GM12878 (cell line): ENCODE measurements at regions not wholly inside any gene's neighbourhood (a gene's known extent, or its start where the extent isn't known, plus 50 kb on each side); places are given as distances from the start of the nearest gene placed in this dataset.
A peak's percentile ranks its signal among the peaks of the same experiment; 100 is the strongest.

Source experiments
- ATAC-seq: fragments of 200-7000 bp; cut with Tn5 transposase; 3 replicates; pipeline ENCODE4 v1.9.1; 2020; ENCODE audit warnings: mild to moderate bottlenecking, moderate library complexity
- BruUV-seq: library from RNA; stranded (reverse); fragments of 400-500 nt; replicated peaks from 2 replicates; lab custom pipeline; 2021; lab: Mats Ljungman, UMichigan
- CTCF ChIA-PET: fragments of 300-600 bp; sonication (Branson Sonifier 250); formaldehyde crosslinking; extraction: SDS; loops from one replicate; lab custom pipeline; 2021; ENCODE audit warnings: inconsistent platforms; lab: Yijun Ruan, JAX
- POLR2A ChIA-PET: fragments of 350-600 bp; formaldehyde crosslinking; extraction: SDS; loops from one replicate; lab custom pipeline; 2021; ENCODE audit warnings: inconsistent platforms; lab: Charles Lee
- RAD21 ChIA-PET: fragments of 300-600 bp; sonication (Branson Sonifier 250); formaldehyde crosslinking; loops from one replicate; lab custom pipeline; 2023; ENCODE audit warnings: antibody characterized with exemption; ENCODE audit not compliant: unreplicated experiment; lab: Charles Lee
- SMC1A ChIA-PET: fragments of 300-600 bp; sonication (Branson Sonifier 250); formaldehyde crosslinking; loops from one replicate; lab custom pipeline; 2023; ENCODE audit not compliant: unreplicated experiment, uncharacterized antibody; lab: Charles Lee
- DNase-seq: peaks from one replicate; pipeline ENCODE4 v3.0.0-alpha.2; 2011; ENCODE audit warnings: low read depth, low spot score
- FAIRE-seq: peaks from 3 replicates; lab custom pipeline; 2011; peaks lifted over from hg19 to GRCh38; lab: Jason Lieb, UNC
- H2AFZ ChIP-seq: 2 replicates; pipeline ENCODE4 v1.6.0; 2011; ENCODE audit warnings: low read depth, low read length, control low read depth; ENCODE audit not compliant: control insufficient read depth
- H3K27ac ChIP-seq: 2 replicates; pipeline ENCODE4 v1.5.1; 2011; ENCODE audit warnings: control low read depth; ENCODE audit not compliant: control insufficient read depth, insufficient read depth
- H3K27me3 ChIP-seq, 2 experiments: replicated peaks in 1 of 2; 2 replicates each; pipeline versions ENCODE4 v1.6.0 to v1.6.1; 2011; ENCODE audit warnings: low read length in 1 of 2; ENCODE audit not compliant: control insufficient read depth in 2 of 2, insufficient read depth in 2 of 2
- H3K36me3 ChIP-seq, 2 experiments: 2 replicates each; pipeline ENCODE4 v1.5.1; 2011; ENCODE audit warnings: low read length in 1 of 2; ENCODE audit not compliant: control insufficient read depth in 2 of 2, insufficient read depth in 2 of 2
- H3K4me1 ChIP-seq: 2 replicates; pipeline ENCODE4 v1.6.1; 2011; ENCODE audit warnings: mild to moderate bottlenecking, low read length, moderate library complexity, mixed read lengths; ENCODE audit not compliant: control insufficient read depth, insufficient read depth
- H3K4me2 ChIP-seq: 2 replicates; pipeline ENCODE4 v1.6.0; 2011; ENCODE audit warnings: control low read depth; ENCODE audit not compliant: control insufficient read depth, insufficient read depth
- H3K4me3 ChIP-seq: fragments of 200-600 bp; sonication (generic); 2 replicates; pipeline ENCODE4 v1.5.1; 2016
- H3K79me2 ChIP-seq: 2 replicates; pipeline ENCODE4 v1.6.0; 2011; ENCODE audit warnings: low read length; ENCODE audit not compliant: control insufficient read depth, insufficient read depth
- H3K9ac ChIP-seq: 2 replicates; pipeline ENCODE4 v1.8.0; 2011; ENCODE audit warnings: low read length, control low read depth, mixed read lengths; ENCODE audit not compliant: control insufficient read depth, insufficient read depth
- H3K9me3 ChIP-seq: replicated peaks from 3 replicates; pipeline ENCODE4 v1.5.1; 2011; ENCODE audit warnings: mild to moderate bottlenecking, low read length; ENCODE audit not compliant: control insufficient read depth, insufficient read depth
- H4K20me1 ChIP-seq: 2 replicates; pipeline ENCODE4 v1.6.0; 2011; ENCODE audit not compliant: control insufficient read depth, insufficient read depth
- BMI1 ChIP-seq: fragments of 450-650 bp; IDR thresholded peaks from 2 replicates; pipeline ENCODE4 v1.6.1; 2016; ENCODE audit warnings: mild to moderate bottlenecking, moderate library complexity, borderline replicate concordance
- ETV6 ChIP-seq, 2 experiments: fragments of 450-650 bp in 1 of 2; IDR thresholded peaks in 1 of 2; conservative IDR thresholded peaks in 1 of 2; 2 replicates each; pipeline ENCODE4 v1.6.1; 2014; ENCODE audit warnings: antibody characterized with exemption in 1 of 2, borderline replicate concordance in 1 of 2, low read depth in 1 of 2, mild to moderate bottlenecking in 1 of 2, moderate library complexity in 1 of 2
- IKZF1 ChIP-seq: fragments of 450-650 bp; conservative IDR thresholded peaks from 2 replicates; pipeline ENCODE4 v1.6.1; 2017; ENCODE audit warnings: antibody characterized with exemption, mild to moderate bottlenecking
- KAT2A ChIP-seq: conservative IDR thresholded peaks from 2 replicates; pipeline ENCODE4 v1.6.1; 2011; ENCODE audit warnings: low read depth, low read length; ENCODE audit not compliant: control insufficient read depth
- KLF5 ChIP-seq: fragments of 450-650 bp; IDR thresholded peaks from 2 replicates; pipeline ENCODE4 v1.6.1; 2014; ENCODE audit warnings: mild to moderate bottlenecking; ENCODE audit not compliant: partially characterized antibody
- MAX ChIP-seq: IDR thresholded peaks from 2 replicates; pipeline ENCODE4 v1.6.1; 2012; ENCODE audit warnings: low read depth, low read length, improper control_type of control experiment
- NFIC ChIP-seq: IDR thresholded peaks from 2 replicates; pipeline ENCODE4 v1.6.1; 2012; ENCODE audit warnings: low read depth, mild to moderate bottlenecking, inconsistent platforms, low read length, moderate library complexity
- NR2C1 ChIP-seq: fragments of 450-650 bp; IDR thresholded peaks from 2 replicates; pipeline ENCODE4 v1.6.1; 2017; ENCODE audit warnings: antibody characterized with exemption, mild to moderate bottlenecking, moderate library complexity
- PML ChIP-seq: IDR thresholded peaks from 2 replicates; pipeline ENCODE4 v1.6.1; 2012; ENCODE audit warnings: low read length, inconsistent platforms
- SMAD5 ChIP-seq: IDR thresholded peaks from 2 replicates; pipeline ENCODE4 v1.6.1; 2016; ENCODE audit warnings: antibody characterized with exemption, low read depth
- SREBF2 ChIP-seq: IDR thresholded peaks from 2 replicates; pipeline ENCODE4 v1.6.1; 2012; ENCODE audit warnings: mild to moderate bottlenecking, low read length
- ZNF217 ChIP-seq: fragments of 450-650 bp; IDR thresholded peaks from 2 replicates; pipeline ENCODE4 v1.6.1; 2017; ENCODE audit warnings: antibody characterized with exemption, mild to moderate bottlenecking
- ZNF384 ChIP-seq: IDR thresholded peaks from 2 replicates; pipeline ENCODE4 v1.6.1; 2012; ENCODE audit warnings: low read depth, mild to moderate bottlenecking, low read length, improper control_type of control experiment, borderline replicate concordance
- WGBS: methylation state at CpG from one replicate; pipeline ENCODE4 v1.1.6; 2016; ENCODE audit warnings: low lambda C conversion rate; ENCODE audit not compliant: insufficient replicate concordance, insufficient coverage; ENCODE audit errors: missing lambda C conversion rate; 5-methylcytosine and 5-hydroxymethylcytosine counted together
- in situ Hi-C: fragments of 300-500 bp; cut with MboI; formaldehyde crosslinking; loops from 9 replicates; pipeline ENCODE4 v1.14.3; 2018; ENCODE audit warnings: mixed read lengths
- intact Hi-C: fragments of 100-400 bp; cut with micrococcal nuclease; formaldehyde crosslinking; loops from one replicate; pipeline ENCODE4 v1.14.2; 2022; ENCODE audit not compliant: unreplicated experiment
- TF ChIP-seq, protein P1 (sequence below): IDR thresholded peaks from 2 replicates; pipeline ENCODE4 v1.6.1; 2011; ENCODE audit warnings: borderline replicate concordance, low read depth, mild to moderate bottlenecking, moderate library complexity, mixed read lengths, low read length; ENCODE audit not compliant: insufficient read depth; ENCODE audit errors: extremely low read length
- TF ChIP-seq, protein P2 (sequence below): IDR thresholded peaks from 2 replicates; pipeline ENCODE4 v1.6.1; 2012; ENCODE audit warnings: low read length, inconsistent platforms
- TF ChIP-seq, protein P3 (sequence below): fragments of 450-650 bp; IDR thresholded peaks from 2 replicates; pipeline ENCODE4 v1.6.1; 2017; ENCODE audit warnings: mild to moderate bottlenecking, low read depth, inconsistent platforms; ENCODE audit not compliant: poor library complexity, severe bottlenecking

GRCh38 chr2:181374781-181375675 lies 82.2 kb upstream of the ITGA4 start:
- H2AFZ ChIP-seq, result peak overlapping the region; percentile 73
- H3K9ac ChIP-seq, result 0 out of 2 replicates have a peak overlapping the region, but pooled peaks have one; percentile 10
- H3K4me1 ChIP-seq, result peaks cover 29% of the 10 kb centered on the region
- no peaks in the 10 kb centered on the region for H3K79me2 ChIP-seq
- peak; percentile 42 for DNase-seq
- peak; percentile 35 for FAIRE-seq
- H4K20me1 ChIP-seq, result no peaks in the 10 kb centered on the region
- WGBS, result under 1% methylated on average over 8 of the region's 8 CpGs
- peak overlapping the region; percentile 4; the same call in 1 of the 2 replicates for H3K4me3 ChIP-seq
- H3K27ac ChIP-seq, result peak overlapping the region; percentile 38; the same call in 1 of the 2 replicates
- ChIA-PET CTCF (interaction anchor here (0.6 to 2.4 kb wide), 14 partner anchors 9 to 340 kb away, joined by 3 to 7 read pairs (median 4); no protein-coding TSS in a partner anchor), RAD21 (interaction anchor here (0.8 to 3.6 kb wide), 14 partner anchors 14 to 92 kb away, joined by 3 to 13 read pairs (median 4); no protein-coding TSS in a partner anchor), POLR2A (interaction anchor here (0.7 to 1.7 kb wide), 7 partner anchors 9 to 83 kb away, joined by 3 to 5 read pairs (median 3); no protein-coding TSS in a partner anchor), SMC1A (interaction anchor here (0.8 to 4.2 kb wide), 23 partner anchors 8 to 91 kb away, joined by 3 to 36 read pairs (median 4); no protein-coding TSS in a partner anchor)
- H3K27me3 ChIP-seq, result no peaks in the 10 kb centered on the region
- no peaks in the 10 kb centered on the region for H3K9me3 ChIP-seq
- intact Hi-C loops, result no loop called here
- no TSS peak for BruUV-seq
- peak overlapping the region; percentile 73 for H3K4me2 ChIP-seq
- H3K36me3 ChIP-seq, result no peaks in the 10 kb centered on the region
- ATAC-seq, result peak; percentile 87
- in situ Hi-C loops, result no loop called here
- TF ChIP-seq SMAD5 (no peak), SREBF2 (no peak), KLF5 (no peak), MAX (no peak), NFIC (peak; percentile 83), ETV6 (conservative IDR thresholded peaks at IDR 0.05 in 1 of 2, IDR thresholded peaks at IDR 0.05 in 1 of 2; ENCODE audit: borderline replicate concordance in 1 of 2, low read depth in 1 of 2) (peak in 1 of 2 experiments; percentile 43; a peak in 1 of 4 replicates), PML (0 out of 2 replicates have a peak, but pooled peaks have one; percentile 46), IKZF1 (peak; percentile 80), ZNF217 (no peak), ZNF384 (no peak), KAT2A (no peak), BMI1 (no peak), NR2C1 (no peak)
- TF ChIP-seq, protein P1, sequence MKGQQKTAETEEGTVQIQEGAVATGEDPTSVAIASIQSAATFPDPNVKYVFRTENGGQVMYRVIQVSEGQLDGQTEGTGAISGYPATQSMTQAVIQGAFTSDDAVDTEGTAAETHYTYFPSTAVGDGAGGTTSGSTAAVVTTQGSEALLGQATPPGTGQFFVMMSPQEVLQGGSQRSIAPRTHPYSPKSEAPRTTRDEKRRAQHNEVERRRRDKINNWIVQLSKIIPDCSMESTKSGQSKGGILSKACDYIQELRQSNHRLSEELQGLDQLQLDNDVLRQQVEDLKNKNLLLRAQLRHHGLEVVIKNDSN, result no peak
- TF ChIP-seq, protein P2, sequence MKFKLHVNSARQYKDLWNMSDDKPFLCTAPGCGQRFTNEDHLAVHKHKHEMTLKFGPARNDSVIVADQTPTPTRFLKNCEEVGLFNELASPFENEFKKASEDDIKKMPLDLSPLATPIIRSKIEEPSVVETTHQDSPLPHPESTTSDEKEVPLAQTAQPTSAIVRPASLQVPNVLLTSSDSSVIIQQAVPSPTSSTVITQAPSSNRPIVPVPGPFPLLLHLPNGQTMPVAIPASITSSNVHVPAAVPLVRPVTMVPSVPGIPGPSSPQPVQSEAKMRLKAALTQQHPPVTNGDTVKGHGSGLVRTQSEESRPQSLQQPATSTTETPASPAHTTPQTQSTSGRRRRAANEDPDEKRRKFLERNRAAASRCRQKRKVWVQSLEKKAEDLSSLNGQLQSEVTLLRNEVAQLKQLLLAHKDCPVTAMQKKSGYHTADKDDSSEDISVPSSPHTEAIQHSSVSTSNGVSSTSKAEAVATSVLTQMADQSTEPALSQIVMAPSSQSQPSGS, result 0 out of 2 replicates have a peak, but pooled peaks have one; percentile 31
- TF ChIP-seq, protein P3, sequence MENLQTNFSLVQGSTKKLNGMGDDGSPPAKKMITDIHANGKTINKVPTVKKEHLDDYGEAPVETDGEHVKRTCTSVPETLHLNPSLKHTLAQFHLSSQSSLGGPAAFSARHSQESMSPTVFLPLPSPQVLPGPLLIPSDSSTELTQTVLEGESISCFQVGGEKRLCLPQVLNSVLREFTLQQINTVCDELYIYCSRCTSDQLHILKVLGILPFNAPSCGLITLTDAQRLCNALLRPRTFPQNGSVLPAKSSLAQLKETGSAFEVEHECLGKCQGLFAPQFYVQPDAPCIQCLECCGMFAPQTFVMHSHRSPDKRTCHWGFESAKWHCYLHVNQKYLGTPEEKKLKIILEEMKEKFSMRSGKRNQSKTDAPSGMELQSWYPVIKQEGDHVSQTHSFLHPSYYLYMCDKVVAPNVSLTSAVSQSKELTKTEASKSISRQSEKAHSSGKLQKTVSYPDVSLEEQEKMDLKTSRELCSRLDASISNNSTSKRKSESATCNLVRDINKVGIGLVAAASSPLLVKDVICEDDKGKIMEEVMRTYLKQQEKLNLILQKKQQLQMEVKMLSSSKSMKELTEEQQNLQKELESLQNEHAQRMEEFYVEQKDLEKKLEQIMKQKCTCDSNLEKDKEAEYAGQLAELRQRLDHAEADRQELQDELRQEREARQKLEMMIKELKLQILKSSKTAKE, result no peak
